Vagina (tissue), 2 donors: ENCODE measurements at regions not wholly inside any gene's neighbourhood (a gene's known extent, or its start where the extent isn't known, plus 50 kb on each side); places are given as distances from the start of the nearest gene placed in this dataset.

ENCODE experiments used
- DNase-seq, 2 donors: peaks; one replicate each; pipeline ENCODE4 v3.0.0-alpha.2; 2017; ENCODE audit errors: extremely low spot score in 2 of 2
- H3K27ac ChIP-seq: fragments of 200-600 bp; sonication (generic); one replicate; pipeline ENCODE4 v1.5.1; 2019
- H3K27me3 ChIP-seq: fragments of 200-600 bp; sonication (generic); one replicate; pipeline ENCODE4 v1.5.1; 2019
- H3K36me3 ChIP-seq, 2 donors: fragments of 200-600 bp; sonication (generic); one replicate each; pipeline ENCODE4 v1.5.1; 2017 to 2019
- H3K4me1 ChIP-seq: fragments of 200-600 bp; sonication (generic); one replicate; pipeline ENCODE4 v1.5.1; 2019
- H3K4me3 ChIP-seq, 2 donors: fragments of 200-600 bp; sonication (generic); 1 replicate in 1 of 2; 2 replicates in 1 of 2; pipeline ENCODE4 v1.5.1; 2016 to 2019
- H3K9me3 ChIP-seq: fragments of 200-600 bp; sonication (generic); one replicate; pipeline ENCODE4 v1.5.1; 2019
- POLR2A ChIP-seq, 2 donors: fragments of 450-650 bp; IDR thresholded peaks; one replicate each; pipeline ENCODE4 v1.6.1; 2017; ENCODE audit warnings: antibody characterized with exemption in 2 of 2, mild to moderate bottlenecking in 2 of 2, moderate library complexity in 2 of 2
- POLR2AphosphoS5 ChIP-seq, 2 donors: sonication (generic); formaldehyde crosslinking; IDR thresholded peaks; one replicate each; pipeline ENCODE4 v1.9.0; 2017; ENCODE audit warnings: antibody characterized with exemption in 2 of 2, mild to moderate bottlenecking in 2 of 2, low read depth in 1 of 2; ENCODE audit not compliant: insufficient read depth in 1 of 2
- intact Hi-C: fragments of 100-400 bp; cut with DNase I; formaldehyde crosslinking; loops from one replicate; pipeline ENCODE4 v1.15.1; 2023
- TF ChIP-seq, protein P1 (sequence below), 3 experiments: fragments of 450-650 bp in 2 of 3; fragments of 200-600 bp in 1 of 3; sonication (generic) in 1 of 3; IDR thresholded peaks; one replicate each; pipeline ENCODE4 v1.5.1; 2017 to 2019; ENCODE audit warnings: antibody characterized with exemption in 3 of 3, mild to moderate bottlenecking in 2 of 3, moderate library complexity in 2 of 3

GRCh38 chr13:40331802-40332201 lies 334.6 kb downstream of the FOXO1 start:
- intact Hi-C loops: no loop called here
- TF ChIP-seq, protein P1, sequence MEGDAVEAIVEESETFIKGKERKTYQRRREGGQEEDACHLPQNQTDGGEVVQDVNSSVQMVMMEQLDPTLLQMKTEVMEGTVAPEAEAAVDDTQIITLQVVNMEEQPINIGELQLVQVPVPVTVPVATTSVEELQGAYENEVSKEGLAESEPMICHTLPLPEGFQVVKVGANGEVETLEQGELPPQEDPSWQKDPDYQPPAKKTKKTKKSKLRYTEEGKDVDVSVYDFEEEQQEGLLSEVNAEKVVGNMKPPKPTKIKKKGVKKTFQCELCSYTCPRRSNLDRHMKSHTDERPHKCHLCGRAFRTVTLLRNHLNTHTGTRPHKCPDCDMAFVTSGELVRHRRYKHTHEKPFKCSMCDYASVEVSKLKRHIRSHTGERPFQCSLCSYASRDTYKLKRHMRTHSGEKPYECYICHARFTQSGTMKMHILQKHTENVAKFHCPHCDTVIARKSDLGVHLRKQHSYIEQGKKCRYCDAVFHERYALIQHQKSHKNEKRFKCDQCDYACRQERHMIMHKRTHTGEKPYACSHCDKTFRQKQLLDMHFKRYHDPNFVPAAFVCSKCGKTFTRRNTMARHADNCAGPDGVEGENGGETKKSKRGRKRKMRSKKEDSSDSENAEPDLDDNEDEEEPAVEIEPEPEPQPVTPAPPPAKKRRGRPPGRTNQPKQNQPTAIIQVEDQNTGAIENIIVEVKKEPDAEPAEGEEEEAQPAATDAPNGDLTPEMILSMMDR (IDR thresholded peaks at IDR 0.05): no peak
- TF ChIP-seq POLR2AphosphoS5 (IDR thresholded peaks at IDR 0.05; ENCODE audit: insufficient read depth in 1 of 2, low read depth in 1 of 2) (no peak), POLR2A (IDR thresholded peaks at IDR 0.05) (no peak)
- H3K4me1 ChIP-seq: no peaks in the 10 kb centered on the region
- peak in 1 of 2 donors; percentile 34 for DNase-seq
- H3K9me3 ChIP-seq: no peaks in the 10 kb centered on the region
- no peaks in the 10 kb centered on the region for H3K27me3 ChIP-seq
- H3K27ac ChIP-seq: no peak overlapping the region
- H3K36me3 ChIP-seq: no peaks in the 10 kb centered on the region
- no peak overlapping the region for H3K4me3 ChIP-seq

DNA sequence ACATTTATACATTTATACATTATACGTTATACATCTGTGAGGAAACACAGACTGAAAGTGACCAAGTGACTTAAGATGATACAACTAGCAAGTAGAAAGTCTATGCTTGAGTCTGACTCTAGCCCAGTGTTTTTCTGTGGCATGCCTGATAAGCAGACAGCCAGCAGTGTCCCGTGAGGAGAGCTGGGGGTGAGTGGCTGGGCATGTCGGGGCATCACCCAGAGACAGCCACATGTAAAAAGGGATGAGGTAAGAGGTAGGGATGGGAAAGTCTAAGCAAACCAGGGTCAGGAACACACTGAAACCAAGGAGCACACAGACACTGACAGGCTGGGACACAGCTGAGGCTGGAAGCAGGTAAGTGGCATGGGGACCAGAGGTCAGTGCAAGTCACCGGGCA lies 333.2 kb downstream of the FOXO1 start:
- Histone ChIP-seq H3K4me3 (no peak overlapping the region), H3K4me1 (no peaks in the 10 kb centered on the region), H3K36me3 (no peaks in the 10 kb centered on the region), H3K27me3 (no peaks in the 10 kb centered on the region), H3K9me3 (no peaks in the 10 kb centered on the region), H3K27ac (no peak overlapping the region)
- TF ChIP-seq, protein P1 (IDR thresholded peaks at IDR 0.05): no peak
- TF ChIP-seq POLR2AphosphoS5 (IDR thresholded peaks at IDR 0.05; ENCODE audit: insufficient read depth in 1 of 2, low read depth in 1 of 2) (no peak), POLR2A (IDR thresholded peaks at IDR 0.05) (no peak)
- intact Hi-C loops: no loop called here
- DNase-seq: peak in 1 of 2 donors; percentile 75

DNA sequence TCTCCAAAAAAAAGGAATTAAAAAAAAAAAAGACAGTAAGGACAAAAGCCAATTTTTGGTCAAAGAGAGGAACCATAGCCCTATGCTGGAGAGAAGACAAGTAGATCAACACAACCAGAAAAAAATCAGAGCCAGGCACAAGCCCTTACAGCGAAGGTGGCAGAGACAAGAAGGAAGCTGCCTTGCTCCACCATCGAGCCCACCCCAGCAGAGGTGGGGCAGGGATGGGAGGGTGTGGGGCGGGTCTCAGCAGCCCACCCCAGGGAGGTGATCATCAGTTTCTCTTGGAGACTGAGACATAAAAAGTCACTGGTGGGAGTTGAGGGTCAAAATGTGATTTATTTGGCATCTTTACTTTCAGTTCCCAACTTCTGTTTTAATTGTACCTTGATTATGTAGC lies 332.4 kb downstream of the FOXO1 start:
- peak in 1 of 2 donors; percentile 62 for DNase-seq
- Histone ChIP-seq H3K9me3 (no peaks in the 10 kb centered on the region), H3K27ac (no peak overlapping the region), H3K4me1 (no peaks in the 10 kb centered on the region), H3K4me3 (no peak overlapping the region), H3K27me3 (no peaks in the 10 kb centered on the region), H3K36me3 (no peaks in the 10 kb centered on the region)
- TF ChIP-seq, protein P1 (IDR thresholded peaks at IDR 0.05): no peak
- no peak for TF ChIP-seq POLR2A (IDR thresholded peaks at IDR 0.05)
- TF ChIP-seq POLR2AphosphoS5 (IDR thresholded peaks at IDR 0.05; ENCODE audit: insufficient read depth in 1 of 2, low read depth in 1 of 2): no peak
- intact Hi-C loops: no loop called here

- peak in 1 of 2 donors; percentile 58 for DNase-seq
- Histone ChIP-seq H3K9me3 (no peaks in the 10 kb centered on the region), H3K4me1 (no peaks in the 10 kb centered on the region), H3K27me3 (no peaks in the 10 kb centered on the region), H3K4me3 (no peak overlapping the region), H3K27ac (no peak overlapping the region), H3K36me3 (no peaks in the 10 kb centered on the region)
- intact Hi-C loops: no loop called here
- TF ChIP-seq, protein P1 (IDR thresholded peaks at IDR 0.05): no peak
- TF ChIP-seq POLR2A (IDR thresholded peaks at IDR 0.05) (no peak), POLR2AphosphoS5 (IDR thresholded peaks at IDR 0.05; ENCODE audit: insufficient read depth in 1 of 2, low read depth in 1 of 2) (no peak)
Observed at GRCh38 chr13:40334616-40335015, 331.8 kb downstream of the FOXO1 start.

GRCh38 chr13:40336228-40337221 lies 329.9 kb downstream of the FOXO1 start:
- H3K27ac ChIP-seq: no peak overlapping the region

More at GRCh38 chr13:40336228-40337221, 329.9 kb downstream of the FOXO1 start:
- no peak overlapping the region for H3K4me3 ChIP-seq
- TF ChIP-seq, protein P1 (IDR thresholded peaks at IDR 0.05): no peak
- TF ChIP-seq POLR2AphosphoS5 (IDR thresholded peaks at IDR 0.05; ENCODE audit: insufficient read depth in 1 of 2, low read depth in 1 of 2): no peak
- H3K27me3 ChIP-seq: no peaks in the 10 kb centered on the region
- no peaks in the 10 kb centered on the region for H3K4me1 ChIP-seq
- intact Hi-C loops: no loop called here
- peak in 1 of 2 donors; percentile 78 for DNase-seq
- no peaks in the 10 kb centered on the region for H3K36me3 ChIP-seq
- no peaks in the 10 kb centered on the region for H3K9me3 ChIP-seq
